Astrocyte (in vitro differentiated cells and primary cell): ENCODE measurements at regions not wholly inside any gene's neighbourhood (a gene's known extent, or its start where the extent isn't known, plus 50 kb on each side); places are given as distances from the start of the nearest gene placed in this dataset.

Experiments used
- DNase-seq: peaks from one replicate; pipeline ENCODE4 v3.0.0-alpha.2; 2010; ENCODE audit warnings: low read depth
- FAIRE-seq: peaks from 2 replicates; lab custom pipeline; 2011; peaks lifted over from hg19 to GRCh38; lab: Jason Lieb, UNC
- H2AFZ ChIP-seq: 2 replicates; pipeline ENCODE4 v1.6.0; 2012; ENCODE audit warnings: low read depth, low read length, inconsistent platforms
- H3K27ac ChIP-seq: 2 replicates; pipeline ENCODE4 v1.5.1; 2011; ENCODE audit warnings: low read depth, low read length, inconsistent platforms
- H3K27me3 ChIP-seq: 2 replicates; pipeline ENCODE4 v1.6.0; 2011; ENCODE audit warnings: low read length, inconsistent platforms; ENCODE audit not compliant: insufficient read depth
- H3K36me3 ChIP-seq: 2 replicates; pipeline ENCODE4 v1.5.1; 2011; ENCODE audit warnings: low read length, inconsistent platforms; ENCODE audit not compliant: insufficient read depth
- H3K4me1 ChIP-seq: 2 replicates; pipeline ENCODE4 v1.5.1; 2011; ENCODE audit warnings: low read length, inconsistent platforms; ENCODE audit not compliant: insufficient read depth
- H3K4me2 ChIP-seq: 2 replicates; pipeline ENCODE4 v1.6.0; 2012; ENCODE audit warnings: low read length, inconsistent platforms
- H3K4me3 ChIP-seq: 2 replicates; pipeline ENCODE4 v1.5.1; 2011; ENCODE audit warnings: low read depth, mild to moderate bottlenecking, low read length, inconsistent platforms; ENCODE audit not compliant: insufficient read depth
- H3K79me2 ChIP-seq: 2 replicates; pipeline ENCODE4 v1.6.0; 2012; ENCODE audit warnings: mild to moderate bottlenecking, low read length, inconsistent platforms; ENCODE audit not compliant: insufficient read depth
- H3K9ac ChIP-seq: 2 replicates; pipeline ENCODE4 v1.6.0; 2012; ENCODE audit warnings: mild to moderate bottlenecking, low read length, inconsistent platforms
- H3K9me3 ChIP-seq: 2 replicates; pipeline ENCODE4 v1.5.1; 2012; ENCODE audit warnings: low read depth, mild to moderate bottlenecking, low read length, inconsistent platforms; ENCODE audit not compliant: insufficient read depth
- H4K20me1 ChIP-seq: 2 replicates; pipeline ENCODE4 v1.6.0; 2012; ENCODE audit warnings: low read length, inconsistent platforms; ENCODE audit not compliant: insufficient read depth
- H3K27ac Mint-ChIP-seq: one replicate; pipeline ENCODE4 v1.8.0; 2021; ENCODE audit warnings: mild to moderate bottlenecking, mixed read lengths; ENCODE audit not compliant: unreplicated experiment
- H3K27me3 Mint-ChIP-seq: one replicate; pipeline ENCODE4 v1.8.0; 2021; ENCODE audit warnings: low read depth, mixed read lengths; ENCODE audit not compliant: unreplicated experiment
- H3K36me3 Mint-ChIP-seq: one replicate; pipeline ENCODE4 v1.8.0; 2021; ENCODE audit warnings: low read depth, mixed read lengths; ENCODE audit not compliant: unreplicated experiment
- H3K4me1 Mint-ChIP-seq: one replicate; pipeline ENCODE4 v1.8.0; 2021; ENCODE audit warnings: low read depth, mixed read lengths; ENCODE audit not compliant: unreplicated experiment
- H3K4me3 Mint-ChIP-seq: one replicate; pipeline ENCODE4 v1.8.0; 2021; ENCODE audit warnings: mild to moderate bottlenecking, moderate library complexity, mixed read lengths; ENCODE audit not compliant: unreplicated experiment
- H3K9me3 Mint-ChIP-seq: one replicate; pipeline ENCODE4 v1.8.0; 2021; ENCODE audit warnings: mild to moderate bottlenecking, mixed read lengths; ENCODE audit not compliant: unreplicated experiment
- EZH2 ChIP-seq: IDR thresholded peaks from 2 replicates; pipeline ENCODE4 v1.6.1; 2012; ENCODE audit warnings: mild to moderate bottlenecking, low read length, inconsistent platforms; ENCODE audit not compliant: insufficient read depth
- TF ChIP-seq, protein P1 (sequence below): IDR thresholded peaks from 2 replicates; pipeline ENCODE4 v1.5.1; 2011; ENCODE audit warnings: low read depth, mild to moderate bottlenecking, inconsistent platforms, low read length, moderate library complexity; ENCODE audit not compliant: insufficient read depth

DNA sequence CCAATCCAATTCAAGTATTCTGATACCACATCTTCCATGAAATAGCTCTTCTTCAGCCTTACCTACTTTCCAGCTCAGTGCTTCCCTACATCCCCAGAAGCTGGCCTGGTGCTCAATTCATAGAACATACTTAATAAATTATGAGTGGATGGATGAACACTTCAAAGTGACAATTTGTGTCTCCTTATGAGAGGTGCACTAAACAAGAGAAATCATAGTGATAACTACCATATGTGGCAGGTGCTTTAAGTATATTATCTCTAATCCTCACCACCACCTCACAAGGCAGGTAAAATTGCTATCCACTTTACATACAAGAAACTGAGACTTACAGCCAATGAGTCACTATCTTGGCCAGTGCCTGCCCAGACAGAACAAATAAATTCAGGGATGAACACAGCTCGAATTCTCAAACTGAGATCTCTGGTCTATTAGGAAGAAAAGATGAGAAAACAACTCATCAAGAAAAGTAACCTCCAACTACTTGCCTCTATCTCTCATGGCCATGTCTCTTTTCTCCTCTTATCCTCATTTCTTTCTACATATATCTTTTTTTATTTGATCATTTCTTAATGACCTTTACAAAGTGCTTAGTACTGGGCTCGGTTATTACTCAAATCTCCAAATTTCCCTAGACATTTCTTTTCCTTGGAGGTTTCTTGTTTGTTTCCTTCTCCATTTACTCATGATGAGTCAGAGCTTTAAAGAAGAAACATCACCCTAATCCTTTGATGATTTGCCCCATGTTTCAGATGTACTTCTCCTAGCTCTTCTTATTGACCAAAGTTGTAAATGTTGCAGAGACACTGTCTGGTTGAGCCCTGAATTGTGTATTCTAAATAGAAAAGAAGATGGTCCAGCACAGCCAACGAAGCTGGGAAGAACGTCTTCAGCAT, 161.5 kb downstream of the RPS29 start:
- Histone ChIP-seq H3K4me1 (no peaks in the 10 kb centered on the region), H3K36me3 (no peaks in the 10 kb centered on the region), H3K27me3 (no peaks in the 10 kb centered on the region), H4K20me1 (no peaks in the 10 kb centered on the region), H3K9me3 (no peaks in the 10 kb centered on the region), H2AFZ (no peak overlapping the region), H3K4me3 (no peak overlapping the region), H3K4me2 (no peak overlapping the region), H3K27ac (no peak overlapping the region), H3K79me2 (no peaks in the 10 kb centered on the region), H3K9ac (no peak overlapping the region)
- H3K9me3 Mint-ChIP-seq = no peaks in the 10 kb centered on the region
- DNase-seq = no peak
- TF ChIP-seq EZH2 = no peak
- TF ChIP-seq, protein P1, sequence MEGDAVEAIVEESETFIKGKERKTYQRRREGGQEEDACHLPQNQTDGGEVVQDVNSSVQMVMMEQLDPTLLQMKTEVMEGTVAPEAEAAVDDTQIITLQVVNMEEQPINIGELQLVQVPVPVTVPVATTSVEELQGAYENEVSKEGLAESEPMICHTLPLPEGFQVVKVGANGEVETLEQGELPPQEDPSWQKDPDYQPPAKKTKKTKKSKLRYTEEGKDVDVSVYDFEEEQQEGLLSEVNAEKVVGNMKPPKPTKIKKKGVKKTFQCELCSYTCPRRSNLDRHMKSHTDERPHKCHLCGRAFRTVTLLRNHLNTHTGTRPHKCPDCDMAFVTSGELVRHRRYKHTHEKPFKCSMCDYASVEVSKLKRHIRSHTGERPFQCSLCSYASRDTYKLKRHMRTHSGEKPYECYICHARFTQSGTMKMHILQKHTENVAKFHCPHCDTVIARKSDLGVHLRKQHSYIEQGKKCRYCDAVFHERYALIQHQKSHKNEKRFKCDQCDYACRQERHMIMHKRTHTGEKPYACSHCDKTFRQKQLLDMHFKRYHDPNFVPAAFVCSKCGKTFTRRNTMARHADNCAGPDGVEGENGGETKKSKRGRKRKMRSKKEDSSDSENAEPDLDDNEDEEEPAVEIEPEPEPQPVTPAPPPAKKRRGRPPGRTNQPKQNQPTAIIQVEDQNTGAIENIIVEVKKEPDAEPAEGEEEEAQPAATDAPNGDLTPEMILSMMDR = no peak
- no peaks in the 10 kb centered on the region for H3K36me3 Mint-ChIP-seq
- no peak overlapping the region for H3K27ac Mint-ChIP-seq
- no peak for FAIRE-seq
- H3K27me3 Mint-ChIP-seq = no peaks in the 10 kb centered on the region
- no peak overlapping the region for H3K4me3 Mint-ChIP-seq
- H3K4me1 Mint-ChIP-seq = peaks cover 4% of the 10 kb centered on the region

DNA sequence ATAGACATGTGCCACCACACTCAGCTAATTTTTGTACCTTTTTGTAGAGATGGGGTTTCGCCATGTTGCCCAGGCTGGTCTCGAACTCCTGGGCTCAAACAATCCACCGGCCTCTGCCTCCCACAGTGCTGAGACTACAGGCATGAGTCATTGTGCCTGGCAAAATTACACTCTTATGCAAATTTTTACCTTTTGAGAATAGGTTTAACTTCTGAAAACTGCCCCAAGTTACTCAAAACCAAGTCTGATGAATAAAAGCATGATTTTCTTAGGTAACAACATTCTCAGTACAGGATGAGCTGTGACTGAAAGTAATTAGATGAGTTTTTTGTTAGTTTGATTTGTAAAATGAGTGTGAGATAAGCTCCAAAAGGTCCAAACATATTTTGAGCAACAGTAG, 166.0 kb downstream of the RPS29 start:
- no peaks in the 10 kb centered on the region for H3K27me3 ChIP-seq
- H3K27ac ChIP-seq = no peak overlapping the region
- H3K4me3 ChIP-seq = no peak overlapping the region
- DNase-seq (no peak), FAIRE-seq (no peak)
- H3K27me3 Mint-ChIP-seq = no peaks in the 10 kb centered on the region
- no peaks in the 10 kb centered on the region for H3K9me3 Mint-ChIP-seq
- H3K27ac Mint-ChIP-seq = no peak overlapping the region
- no peaks in the 10 kb centered on the region for H3K36me3 ChIP-seq
- H3K36me3 Mint-ChIP-seq = no peaks in the 10 kb centered on the region
- H3K79me2 ChIP-seq = no peaks in the 10 kb centered on the region
- no peak for TF ChIP-seq EZH2
- TF ChIP-seq, protein P1 = no peak
- no peak overlapping the region for H3K4me3 Mint-ChIP-seq
- no peaks in the 10 kb centered on the region for H4K20me1 ChIP-seq
- no peak overlapping the region for H3K9ac ChIP-seq
- no peak overlapping the region for H2AFZ ChIP-seq
- peaks cover 3% of the 10 kb centered on the region for H3K4me1 Mint-ChIP-seq
- H3K4me1 ChIP-seq = no peaks in the 10 kb centered on the region
- no peaks in the 10 kb centered on the region for H3K9me3 ChIP-seq
- no peak overlapping the region for H3K4me2 ChIP-seq

DNA sequence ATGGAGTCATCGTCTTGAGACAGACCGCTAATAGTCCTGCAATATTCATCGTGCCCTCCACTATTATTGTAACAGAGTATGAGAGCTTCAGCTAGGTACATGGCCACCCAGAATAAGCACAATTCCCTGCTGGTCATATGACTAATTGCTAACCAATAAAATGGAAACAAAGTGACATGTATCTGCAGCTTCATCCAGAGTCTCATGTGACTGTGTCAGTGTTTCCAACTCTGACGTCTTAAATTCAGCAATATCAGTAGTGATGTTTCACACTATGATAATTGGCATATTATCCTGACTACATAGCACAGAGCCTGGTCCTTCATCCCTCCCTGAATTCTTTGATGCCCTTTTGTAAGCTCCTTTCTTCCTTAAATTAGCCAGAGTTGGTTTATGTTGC, 167.4 kb downstream of the RPS29 start:
- H3K9me3 ChIP-seq = no peaks in the 10 kb centered on the region
- Mint-ChIP-seq H3K27ac (no peak overlapping the region), H3K36me3 (no peaks in the 10 kb centered on the region), H3K4me3 (no peak overlapping the region), H3K4me1 (no peaks in the 10 kb centered on the region), H3K9me3 (no peaks in the 10 kb centered on the region), H3K27me3 (no peaks in the 10 kb centered on the region)
- no peak overlapping the region for H2AFZ ChIP-seq
- no peak overlapping the region for H3K27ac ChIP-seq
- H3K4me3 ChIP-seq = no peak overlapping the region
- no peak overlapping the region for H3K9ac ChIP-seq
- H4K20me1 ChIP-seq = no peaks in the 10 kb centered on the region
- FAIRE-seq = no peak
- TF ChIP-seq EZH2 = no peak
- TF ChIP-seq, protein P1 = no peak
- H3K4me2 ChIP-seq = no peak overlapping the region
- DNase-seq = no peak
- H3K4me1 ChIP-seq = no peaks in the 10 kb centered on the region
- no peaks in the 10 kb centered on the region for H3K79me2 ChIP-seq
- H3K36me3 ChIP-seq = no peaks in the 10 kb centered on the region
- H3K27me3 ChIP-seq = no peaks in the 10 kb centered on the region
